H1 (cell line): ENCODE measurements at regions not wholly inside any gene's neighbourhood (a gene's known extent, or its start where the extent isn't known, plus 50 kb on each side); places are given as distances from the start of the nearest gene placed in this dataset.

Source experiments
- BACH1 ChIP-seq: IDR thresholded peaks from 2 replicates; pipeline ENCODE4 v1.6.1; 2012; ENCODE audit warnings: low read length, improper control_type of control experiment
- BCL11A ChIP-seq, 2 experiments: IDR thresholded peaks; one replicate each; pipeline ENCODE4 v1.6.1; 2011; ENCODE audit warnings: low read depth in 2 of 2, low read length in 2 of 2, mild to moderate bottlenecking in 2 of 2
- EZH2 ChIP-seq: fragments of 200-600 bp; sonication (generic); IDR thresholded peaks from 2 replicates; pipeline ENCODE4 v1.7.1; 2012; ENCODE audit warnings: low read depth, mild to moderate bottlenecking, moderate library complexity, low read length, inconsistent platforms; ENCODE audit not compliant: severe bottlenecking
- KDM1A ChIP-seq: fragments of 200-600, 300-600 bp; sonication (generic); IDR thresholded peaks from 2 replicates; pipeline ENCODE4 v1.7.1; 2016; ENCODE audit warnings: mild to moderate bottlenecking, low read length, borderline replicate concordance
- POLR2A ChIP-seq, 2 experiments: IDR thresholded peaks; 1 replicate in 1 of 2; 2 replicates in 1 of 2; pipeline ENCODE4 v1.6.1; 2011; ENCODE audit warnings: low read depth in 2 of 2, low read length in 2 of 2, mild to moderate bottlenecking in 2 of 2; ENCODE audit errors: control extremely low read depth in 1 of 2
- SP1 ChIP-seq: IDR thresholded peaks from 2 replicates; pipeline ENCODE4 v1.6.1; 2011; ENCODE audit warnings: low read depth, low read length
- TF ChIP-seq, protein P1 (sequence below), 3 experiments: IDR thresholded peaks; 1 replicate in 2 of 3; 2 replicates in 1 of 3; pipeline versions ENCODE4 v1.5.1 to v1.6.1; 2011; ENCODE audit warnings: low read length in 3 of 3, mild to moderate bottlenecking in 3 of 3, inconsistent platforms in 2 of 3, low read depth in 1 of 3, moderate library complexity in 1 of 3; ENCODE audit not compliant: insufficient read depth in 1 of 3; ENCODE audit errors: control extremely low read depth in 1 of 3

DNA sequence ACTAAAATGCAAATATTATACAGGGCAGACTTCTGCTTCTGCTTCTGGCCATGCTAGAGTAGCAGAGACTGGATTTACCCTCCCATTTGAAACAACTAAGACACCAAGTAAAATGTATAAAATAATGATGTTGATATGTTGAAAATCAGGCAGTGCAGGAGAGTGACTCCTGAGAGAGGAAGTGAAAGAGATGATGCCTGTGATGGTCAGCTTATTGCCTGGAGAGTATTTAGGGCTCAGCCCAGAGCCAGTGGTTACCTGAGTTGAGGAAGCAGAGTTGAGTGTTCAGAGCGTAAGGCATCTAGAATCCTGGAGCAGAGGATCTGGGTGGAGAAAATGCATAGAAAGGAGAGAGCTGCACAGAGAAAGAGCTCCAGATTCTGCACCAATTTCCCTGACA lies 131.8 kb upstream of the C14orf180 start:
- no peak for TF ChIP-seq EZH2
- no peak for TF ChIP-seq SP1
- TF ChIP-seq, protein P1, sequence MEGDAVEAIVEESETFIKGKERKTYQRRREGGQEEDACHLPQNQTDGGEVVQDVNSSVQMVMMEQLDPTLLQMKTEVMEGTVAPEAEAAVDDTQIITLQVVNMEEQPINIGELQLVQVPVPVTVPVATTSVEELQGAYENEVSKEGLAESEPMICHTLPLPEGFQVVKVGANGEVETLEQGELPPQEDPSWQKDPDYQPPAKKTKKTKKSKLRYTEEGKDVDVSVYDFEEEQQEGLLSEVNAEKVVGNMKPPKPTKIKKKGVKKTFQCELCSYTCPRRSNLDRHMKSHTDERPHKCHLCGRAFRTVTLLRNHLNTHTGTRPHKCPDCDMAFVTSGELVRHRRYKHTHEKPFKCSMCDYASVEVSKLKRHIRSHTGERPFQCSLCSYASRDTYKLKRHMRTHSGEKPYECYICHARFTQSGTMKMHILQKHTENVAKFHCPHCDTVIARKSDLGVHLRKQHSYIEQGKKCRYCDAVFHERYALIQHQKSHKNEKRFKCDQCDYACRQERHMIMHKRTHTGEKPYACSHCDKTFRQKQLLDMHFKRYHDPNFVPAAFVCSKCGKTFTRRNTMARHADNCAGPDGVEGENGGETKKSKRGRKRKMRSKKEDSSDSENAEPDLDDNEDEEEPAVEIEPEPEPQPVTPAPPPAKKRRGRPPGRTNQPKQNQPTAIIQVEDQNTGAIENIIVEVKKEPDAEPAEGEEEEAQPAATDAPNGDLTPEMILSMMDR (IDR thresholded peaks at IDR 0.05; ENCODE audit: control extremely low read depth in 1 of 3, insufficient read depth in 1 of 3, low read depth in 1 of 3, low read length in 3 of 3): no peak
- TF ChIP-seq KDM1A: no peak
- no peak for TF ChIP-seq BCL11A (IDR thresholded peaks at IDR 0.05; ENCODE audit: low read depth in 2 of 2, low read length in 2 of 2)
- no peak for TF ChIP-seq POLR2A (IDR thresholded peaks at IDR 0.05; ENCODE audit: control extremely low read depth in 1 of 2, low read depth in 2 of 2, low read length in 2 of 2)
- TF ChIP-seq BACH1: no peak
